IPS DF 19.7 (cell line): ENCODE measurements at regions not wholly inside any gene's neighbourhood (a gene's known extent, or its start where the extent isn't known, plus 50 kb on each side); places are given as distances from the start of the nearest gene placed in this dataset.

Experiments used
- DNase-seq: peaks from one replicate; pipeline ENCODE4 v3.0.0-alpha.2; 2013; ENCODE audit warnings: low read depth, low spot score

DNA sequence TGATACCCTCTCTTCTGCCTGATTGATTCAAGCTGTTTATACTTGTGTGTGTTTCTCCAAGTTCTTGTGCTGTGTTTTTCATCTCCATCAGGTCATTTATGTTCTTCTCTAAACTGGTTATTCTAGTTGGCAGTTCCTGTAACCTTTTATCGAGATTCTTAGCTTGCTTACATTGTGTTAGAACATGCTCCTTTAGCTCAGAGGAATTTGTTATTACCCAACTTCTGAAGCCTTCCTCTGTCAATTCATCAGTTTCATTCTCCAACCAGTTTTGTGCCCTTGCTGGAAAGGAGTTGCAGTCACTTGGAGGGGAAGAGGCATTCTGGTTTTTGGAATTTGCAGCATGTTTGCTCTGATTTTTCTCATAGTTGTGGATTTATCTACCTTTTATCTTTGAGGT is 126.2 kb upstream of the FTMT start:
- DNase-seq: no peak

GRCh38 chr5:121726991-121727390 is 124.7 kb upstream of the FTMT start:
- DNase-seq: no peak

DNA sequence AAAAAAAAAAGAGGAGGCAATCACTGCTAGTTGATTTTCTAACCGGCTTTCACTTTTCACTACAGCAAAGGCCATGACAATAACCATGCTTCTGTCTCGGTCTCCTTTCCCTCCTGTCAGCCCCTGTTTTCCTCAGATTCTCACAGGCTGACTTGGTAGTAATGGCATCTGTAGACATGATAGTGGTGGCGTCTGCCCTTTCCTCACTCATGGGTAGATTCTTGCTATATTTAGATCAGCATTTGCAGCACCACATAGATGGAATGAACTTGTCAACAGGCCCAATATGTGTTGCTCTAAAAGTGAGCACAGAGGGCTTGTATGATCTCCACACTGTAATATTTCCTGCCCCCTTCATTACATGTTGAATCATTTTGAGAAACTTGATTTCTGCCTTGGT is 120.3 kb upstream of the FTMT start:
- DNase-seq: no peak

DNA sequence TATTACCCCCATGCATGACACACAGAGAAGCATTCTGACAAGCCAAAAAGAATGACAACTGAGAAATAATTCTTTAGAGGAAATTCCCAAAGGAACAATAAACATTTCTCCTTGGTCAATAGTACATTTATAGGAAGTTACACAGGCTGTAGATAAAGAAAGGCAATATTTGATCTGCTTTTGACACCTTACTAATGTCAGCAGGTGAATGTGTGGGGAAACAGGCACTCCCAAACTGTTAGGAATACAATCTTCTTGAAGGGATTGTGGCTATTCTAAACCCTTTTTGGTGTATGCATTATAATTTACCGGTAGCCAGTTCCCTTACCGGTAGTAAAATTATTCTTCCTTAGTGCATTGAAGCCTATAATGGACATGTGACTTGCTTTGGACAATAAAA is 116.1 kb upstream of the FTMT start:
- no peak for DNase-seq

DNA sequence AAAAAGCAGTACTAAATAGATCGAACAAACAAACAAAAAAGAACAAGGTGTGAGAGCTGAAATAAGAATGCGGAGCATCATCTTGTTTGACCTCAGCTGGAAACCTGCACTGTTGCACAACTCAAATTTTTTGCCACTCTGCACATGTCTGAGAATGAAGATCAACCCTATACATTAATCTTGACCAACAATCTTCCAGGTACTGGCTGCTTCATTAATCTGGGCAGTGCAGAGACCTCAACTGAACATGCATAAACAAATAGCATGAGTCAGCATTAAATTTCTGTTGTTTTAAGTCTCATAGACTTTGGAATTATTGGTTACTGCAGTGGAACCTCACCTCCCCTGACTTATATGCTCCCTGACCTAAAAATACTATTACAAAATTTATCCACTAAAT is 114.6 kb upstream of the FTMT start:
- DNase-seq: no peak

GRCh38 chr5:121741156-121741555 is 110.5 kb upstream of the FTMT start:
- no peak for DNase-seq

GRCh38 chr5:121744577-121744976 is 107.1 kb upstream of the FTMT start:
- DNase-seq: no peak

- DNase-seq: no peak
These were observed 106.3 kb upstream of the FTMT start for GRCh38 chr5:121745407-121745806.

GRCh38 chr5:121746763-121747162 is 104.9 kb upstream of the FTMT start:
- DNase-seq: no peak

GRCh38 chr5:121748686-121749085 is 103.0 kb upstream of the FTMT start:
- no peak for DNase-seq

GRCh38 chr5:121752149-121752548 is 99.5 kb upstream of the FTMT start:
- DNase-seq: no peak

GRCh38 chr5:121755266-121755665 is 96.4 kb upstream of the FTMT start:
- no peak for DNase-seq

GRCh38 chr5:121757753-121758152 is 93.9 kb upstream of the FTMT start:
- DNase-seq: no peak

DNA sequence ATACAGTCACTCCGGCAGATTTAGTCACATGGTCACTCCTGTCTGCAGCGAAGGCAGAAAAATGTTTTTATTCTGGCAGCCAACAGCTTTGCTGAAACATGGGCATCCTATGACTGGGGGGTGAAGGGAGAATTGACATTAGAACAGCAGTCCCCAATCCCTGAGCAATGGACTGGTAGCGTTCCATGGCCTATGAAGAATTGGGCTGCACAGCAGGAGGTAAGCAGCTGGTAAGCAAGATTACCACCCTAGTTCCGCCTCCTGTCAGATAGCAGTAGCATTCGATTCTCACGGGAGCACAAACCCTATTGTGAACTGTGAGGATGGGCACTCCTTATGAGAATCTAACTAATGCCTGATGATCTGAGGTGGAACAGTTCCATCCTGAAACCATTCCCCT is 93.1 kb upstream of the FTMT start:
- no peak for DNase-seq

DNA sequence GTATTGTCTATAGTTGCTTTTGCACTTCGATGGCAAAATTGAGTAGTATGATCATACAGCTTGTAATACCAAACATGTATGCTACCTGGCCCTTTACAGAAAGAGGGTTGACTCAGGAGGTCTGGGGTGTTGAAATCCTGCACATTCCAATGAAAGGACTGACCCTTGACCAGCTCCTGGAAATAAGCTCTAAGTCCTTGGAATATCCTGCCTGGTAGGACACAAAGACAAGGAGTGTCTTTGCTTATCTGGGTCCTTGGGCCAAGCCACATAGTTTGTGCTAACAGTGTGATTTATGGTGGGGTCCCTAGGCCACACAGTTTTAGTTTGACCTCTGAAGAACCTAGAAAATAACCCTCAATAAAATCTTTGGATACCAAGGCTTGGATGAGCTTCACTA is 89.3 kb upstream of the FTMT start:
- no peak for DNase-seq

GRCh38 chr5:121763665-121764064 is 88.0 kb upstream of the FTMT start:
- no peak for DNase-seq

- DNase-seq: no peak
These were observed 71.3 kb upstream of the FTMT start for GRCh38 chr5:121780406-121780805.

DNA sequence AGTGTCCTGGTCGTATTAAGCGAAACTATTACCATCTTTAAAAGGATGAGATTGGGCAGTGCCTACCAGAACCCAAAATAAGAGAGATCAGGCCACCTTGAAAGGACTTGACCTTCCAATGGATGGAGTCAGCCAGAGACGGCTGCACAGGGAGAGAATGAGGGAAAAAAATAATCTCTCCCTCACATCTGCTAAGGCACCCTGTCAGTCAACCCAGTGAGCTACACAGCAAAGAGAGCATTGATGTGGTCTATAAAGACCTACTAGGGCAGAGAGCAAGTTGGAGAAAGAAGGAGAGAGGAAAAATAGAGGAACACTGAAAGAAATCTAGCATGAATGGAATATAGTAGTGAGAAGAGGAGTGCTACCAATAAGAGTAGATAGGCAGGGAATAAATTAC is 68.0 kb upstream of the FTMT start:
- no peak for DNase-seq

DNA sequence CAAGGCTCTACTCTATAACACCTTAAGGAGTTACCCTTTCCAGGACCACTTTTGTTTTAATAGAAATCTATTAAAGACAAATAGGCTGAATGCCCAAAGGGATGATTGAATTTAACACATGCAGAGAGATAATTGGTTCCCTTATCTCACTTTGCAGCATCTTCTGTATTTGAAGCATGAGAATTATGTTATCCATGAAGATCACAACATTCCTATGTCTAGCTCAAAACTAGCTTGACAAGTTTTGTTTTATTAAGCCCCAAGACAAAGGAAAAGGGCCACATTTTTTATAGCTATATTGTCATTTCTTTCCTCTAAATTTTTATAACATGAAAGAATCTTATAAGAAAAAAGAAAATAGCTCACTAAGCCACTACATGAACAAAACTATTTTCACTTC is 57.9 kb upstream of the FTMT start:
- DNase-seq: no peak

- DNase-seq: no peak
These were observed 56.2 kb upstream of the FTMT start for GRCh38 chr5:121795511-121795910.

DNA sequence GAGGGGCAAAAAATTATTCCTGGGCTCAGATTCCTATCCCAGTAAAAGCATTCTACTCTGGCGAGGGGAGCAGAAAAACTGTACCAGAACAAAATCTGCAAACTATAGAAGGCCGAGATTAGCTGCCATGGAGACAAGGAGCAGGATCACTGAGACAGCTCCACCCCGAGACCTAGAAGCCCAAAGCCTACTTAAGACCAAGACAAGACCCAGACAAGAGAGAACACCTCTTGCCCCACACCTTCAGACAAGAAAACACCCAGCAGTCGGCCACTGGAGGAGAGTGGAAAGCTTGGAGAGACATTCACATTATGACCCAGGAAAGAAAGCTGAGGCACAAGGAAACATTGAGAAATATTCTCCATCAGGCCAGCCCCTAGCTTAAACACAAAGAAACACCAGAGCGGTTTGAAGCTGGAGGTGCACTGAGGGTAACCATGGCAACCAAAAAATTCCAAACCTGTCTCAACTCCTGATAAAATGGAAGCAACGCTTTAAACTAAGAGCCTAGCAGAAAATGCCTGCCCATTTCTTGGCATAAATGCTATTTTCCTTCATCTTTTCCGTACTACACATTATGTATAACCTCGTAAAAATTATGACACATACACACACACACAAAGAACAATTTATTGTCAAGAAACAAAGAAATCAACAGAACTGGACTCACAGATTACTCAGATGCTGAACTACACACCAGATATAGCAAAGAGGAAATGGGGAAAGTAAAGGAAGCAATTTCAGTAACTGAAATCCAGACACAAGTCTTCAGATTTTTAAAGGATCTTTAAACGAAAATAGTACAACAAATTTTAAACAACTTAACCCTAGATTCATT is 53.8 kb upstream of the FTMT start:
- DNase-seq: no peak
